Activated T-helper 1 cell treated with anti-CD3 and anti-CD28 coated beads, Interleukin-12 subunit alpha, Interleukin-12 subunit beta, Interleukin-2, Interleukin-4 antibody, amounts not matched to agents 30 ng/mL and 10 ng/mL and 1 ng/mL, durations not matched to agents 14 hours and 24 hours and 36 hours (primary cell): ENCODE measurements at regions not wholly inside any gene's neighbourhood (a gene's known extent, or its start where the extent isn't known, plus 50 kb on each side); places are given as distances from the start of the nearest gene placed in this dataset.
"Not testable (repeated sequence)": the region's sequence is repeated elsewhere in the genome, so short reads cannot be mapped to it uniquely, and the experiment has no call there.

Source experiments
- DNase-seq: peaks from one replicate; pipeline ENCODE4 v3.0.0; 2021; ENCODE audit warnings: low spot score
- H3K27ac Mint-ChIP-seq: one replicate; pipeline ENCODE4 v1.8.0; 2021; ENCODE audit warnings: mild to moderate bottlenecking, mixed read lengths
- H3K27me3 Mint-ChIP-seq: one replicate; pipeline ENCODE4 v1.8.0; 2022; ENCODE audit warnings: mild to moderate bottlenecking, moderate library complexity, mixed read lengths; ENCODE audit not compliant: insufficient read depth
- H3K36me3 Mint-ChIP-seq: one replicate; pipeline ENCODE4 v1.8.0; 2021; ENCODE audit warnings: low read depth, mixed read lengths
- H3K4me1 Mint-ChIP-seq: one replicate; pipeline ENCODE4 v1.8.0; 2021; ENCODE audit warnings: low read depth, mixed read lengths
- H3K4me3 Mint-ChIP-seq: one replicate; pipeline ENCODE4 v1.8.0; 2021; ENCODE audit warnings: mild to moderate bottlenecking, moderate library complexity, mixed read lengths
- H3K9me3 Mint-ChIP-seq: one replicate; pipeline ENCODE4 v1.8.0; 2021; ENCODE audit warnings: mixed read lengths
- intact Hi-C: fragments of 100-400 bp; cut with micrococcal nuclease; formaldehyde crosslinking; loops from one replicate; pipeline ENCODE4 v1.15.1; 2024

GRCh38 chr3:154835639-154836038 is 244.5 kb upstream of the MME start:
- Mint-ChIP-seq H3K9me3 (no peaks in the 10 kb centered on the region), H3K4me1 (no peaks in the 10 kb centered on the region), H3K36me3 (no peaks in the 10 kb centered on the region), H3K27me3 (no peaks in the 10 kb centered on the region), H3K27ac (no peak overlapping the region), H3K4me3 (no peak overlapping the region)
- intact Hi-C loops = no loop called here
- no peak for DNase-seq

- H3K27ac Mint-ChIP-seq, H3K27me3 Mint-ChIP-seq: not testable (repeated sequence)
Observed at GRCh38 chr3:154834831-154835230, 245.3 kb upstream of the MME start.

GRCh38 chr3:154829929-154830328 is 250.2 kb upstream of the MME start:
- intact Hi-C loops = no loop called here
- Mint-ChIP-seq H3K36me3 (no peaks in the 10 kb centered on the region), H3K27me3 (peaks cover 1% of the 10 kb centered on the region)

More at GRCh38 chr3:154834831-154835230, 245.3 kb upstream of the MME start:
- DNase-seq, H3K9me3 Mint-ChIP-seq, H3K36me3 Mint-ChIP-seq, intact Hi-C loops, H3K4me3 Mint-ChIP-seq, H3K4me1 Mint-ChIP-seq: not testable (repeated sequence)

GRCh38 chr3:154819491-154819890 is 260.6 kb upstream of the MME start:
- H3K4me1 Mint-ChIP-seq = no peaks in the 10 kb centered on the region
- H3K27ac Mint-ChIP-seq = no peak overlapping the region
- intact Hi-C loops = no loop called here
- H3K4me3 Mint-ChIP-seq = no peak overlapping the region
- no peaks in the 10 kb centered on the region for H3K9me3 Mint-ChIP-seq
- H3K27me3 Mint-ChIP-seq = no peaks in the 10 kb centered on the region
- no peaks in the 10 kb centered on the region for H3K36me3 Mint-ChIP-seq
- no peak for DNase-seq

More at GRCh38 chr3:154829929-154830328, 250.2 kb upstream of the MME start:
- H3K4me1 Mint-ChIP-seq = no peaks in the 10 kb centered on the region
- H3K4me3 Mint-ChIP-seq = no peak overlapping the region
- no peak overlapping the region for H3K27ac Mint-ChIP-seq
- DNase-seq = no peak
- peaks cover 3% of the 10 kb centered on the region for H3K9me3 Mint-ChIP-seq

- Mint-ChIP-seq H3K9me3 (no peaks in the 10 kb centered on the region), H3K27me3 (no peaks in the 10 kb centered on the region), H3K36me3 (no peaks in the 10 kb centered on the region), H3K27ac (no peak overlapping the region), H3K4me1 (no peaks in the 10 kb centered on the region), H3K4me3 (no peak overlapping the region)
- DNase-seq = no peak
- intact Hi-C loops = no loop called here
Observed at GRCh38 chr3:154818676-154819255, 261.4 kb upstream of the MME start.

- H3K36me3 Mint-ChIP-seq, intact Hi-C loops: not testable (repeated sequence)
Observed at GRCh38 chr3:154810017-154810416, 270.1 kb upstream of the MME start.

GRCh38 chr3:154801729-154802128 is 278.4 kb upstream of the MME start:
- H3K4me1 Mint-ChIP-seq = no peaks in the 10 kb centered on the region
- H3K9me3 Mint-ChIP-seq = no peaks in the 10 kb centered on the region
- no peaks in the 10 kb centered on the region for H3K36me3 Mint-ChIP-seq
- no peak overlapping the region for H3K27ac Mint-ChIP-seq
- H3K27me3 Mint-ChIP-seq = no peaks in the 10 kb centered on the region
- no peak for DNase-seq
- intact Hi-C loops = no loop called here
- H3K4me3 Mint-ChIP-seq = no peak overlapping the region

More at GRCh38 chr3:154810017-154810416, 270.1 kb upstream of the MME start:
- H3K9me3 Mint-ChIP-seq, H3K27me3 Mint-ChIP-seq, H3K4me1 Mint-ChIP-seq, H3K4me3 Mint-ChIP-seq, H3K27ac Mint-ChIP-seq, DNase-seq: not testable (repeated sequence)

GRCh38 chr3:154799800-154800199 is 280.3 kb upstream of the MME start:
- intact Hi-C loops = no loop called here
- Mint-ChIP-seq H3K36me3 (no peaks in the 10 kb centered on the region), H3K4me3 (no peak overlapping the region), H3K9me3 (no peaks in the 10 kb centered on the region), H3K4me1 (no peaks in the 10 kb centered on the region), H3K27me3 (no peaks in the 10 kb centered on the region), H3K27ac (no peak overlapping the region)
- no peak for DNase-seq

GRCh38 chr3:154795582-154795981 is 284.5 kb upstream of the MME start:
- intact Hi-C loops = no loop called here

GRCh38 chr3:154794814-154795445 is 285.2 kb upstream of the MME start:
- Mint-ChIP-seq H3K27me3 (no peaks in the 10 kb centered on the region), H3K4me1 (no peaks in the 10 kb centered on the region), H3K9me3 (no peaks in the 10 kb centered on the region), H3K27ac (no peak overlapping the region), H3K4me3 (no peak overlapping the region), H3K36me3 (no peaks in the 10 kb centered on the region)
- DNase-seq = no peak
- intact Hi-C loops = no loop called here

More at GRCh38 chr3:154795582-154795981, 284.5 kb upstream of the MME start:
- Mint-ChIP-seq H3K4me3 (no peak overlapping the region), H3K27ac (no peak overlapping the region), H3K36me3 (no peaks in the 10 kb centered on the region), H3K27me3 (no peaks in the 10 kb centered on the region), H3K9me3 (no peaks in the 10 kb centered on the region), H3K4me1 (no peaks in the 10 kb centered on the region)
- DNase-seq = no peak

GRCh38 chr3:154794391-154794790 is 285.7 kb upstream of the MME start:
- H3K27ac Mint-ChIP-seq = no peak overlapping the region
- intact Hi-C loops = no loop called here
- H3K36me3 Mint-ChIP-seq = no peaks in the 10 kb centered on the region
- no peaks in the 10 kb centered on the region for H3K27me3 Mint-ChIP-seq
- H3K9me3 Mint-ChIP-seq = no peaks in the 10 kb centered on the region
- H3K4me1 Mint-ChIP-seq = no peaks in the 10 kb centered on the region
- no peak for DNase-seq
- no peak overlapping the region for H3K4me3 Mint-ChIP-seq

GRCh38 chr3:154792828-154793227 is 287.3 kb upstream of the MME start:
- H3K4me1 Mint-ChIP-seq = no peaks in the 10 kb centered on the region
- DNase-seq = no peak
- no peaks in the 10 kb centered on the region for H3K36me3 Mint-ChIP-seq
- no peak overlapping the region for H3K27ac Mint-ChIP-seq
- no peaks in the 10 kb centered on the region for H3K9me3 Mint-ChIP-seq
- no peaks in the 10 kb centered on the region for H3K27me3 Mint-ChIP-seq
- intact Hi-C loops = no loop called here
- H3K4me3 Mint-ChIP-seq = no peak overlapping the region

GRCh38 chr3:154791611-154792010 is 288.5 kb upstream of the MME start:
- H3K4me1 Mint-ChIP-seq = no peaks in the 10 kb centered on the region
- H3K36me3 Mint-ChIP-seq = no peaks in the 10 kb centered on the region
- no peaks in the 10 kb centered on the region for H3K27me3 Mint-ChIP-seq
- intact Hi-C loops = no loop called here
- no peak for DNase-seq
- H3K9me3 Mint-ChIP-seq = no peaks in the 10 kb centered on the region
- no peak overlapping the region for H3K4me3 Mint-ChIP-seq
- no peak overlapping the region for H3K27ac Mint-ChIP-seq

GRCh38 chr3:154786724-154787123 is 293.4 kb upstream of the MME start:
- no peaks in the 10 kb centered on the region for H3K9me3 Mint-ChIP-seq
- intact Hi-C loops = no loop called here
- no peak for DNase-seq
- no peaks in the 10 kb centered on the region for H3K4me1 Mint-ChIP-seq
- no peak overlapping the region for H3K4me3 Mint-ChIP-seq
- H3K27ac Mint-ChIP-seq = no peak overlapping the region
- H3K27me3 Mint-ChIP-seq = peaks cover 5% of the 10 kb centered on the region
- H3K36me3 Mint-ChIP-seq = no peaks in the 10 kb centered on the region
